GM19324 (cell line): ENCODE measurements at regions not wholly inside any gene's neighbourhood (a gene's known extent, or its start where the extent isn't known, plus 50 kb on each side); places are given as distances from the start of the nearest gene placed in this dataset.

Source experiments
- ATAC-seq: cut with Tn5 transposase; IDR thresholded peaks from one replicate; pipeline ENCODE4 v1.9.1; 2021; ENCODE audit warnings: mild to moderate bottlenecking, moderate library complexity; ENCODE audit not compliant: unreplicated experiment, low FRiP score

DNA sequence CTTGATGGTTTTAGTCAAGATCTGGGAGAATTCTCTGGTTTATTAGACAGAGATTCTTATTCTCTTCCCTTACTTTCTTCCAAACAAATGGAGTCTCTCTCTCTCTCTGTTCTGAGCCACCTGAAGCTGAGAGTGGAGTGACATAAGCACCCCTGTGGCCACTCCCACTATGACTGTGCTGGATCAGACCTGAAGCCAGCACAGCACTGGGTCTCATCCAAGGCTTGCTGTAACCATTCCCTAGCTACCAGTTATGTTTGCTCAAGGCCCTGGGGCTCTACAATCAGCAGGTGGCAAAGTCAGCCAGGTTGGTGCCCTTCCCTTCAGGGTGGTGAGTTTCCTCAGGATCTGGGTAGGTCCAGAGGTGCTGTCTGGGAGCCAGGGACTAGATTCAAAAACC lies 568.5 kb downstream of the AACS start:
- no peak for ATAC-seq

DNA sequence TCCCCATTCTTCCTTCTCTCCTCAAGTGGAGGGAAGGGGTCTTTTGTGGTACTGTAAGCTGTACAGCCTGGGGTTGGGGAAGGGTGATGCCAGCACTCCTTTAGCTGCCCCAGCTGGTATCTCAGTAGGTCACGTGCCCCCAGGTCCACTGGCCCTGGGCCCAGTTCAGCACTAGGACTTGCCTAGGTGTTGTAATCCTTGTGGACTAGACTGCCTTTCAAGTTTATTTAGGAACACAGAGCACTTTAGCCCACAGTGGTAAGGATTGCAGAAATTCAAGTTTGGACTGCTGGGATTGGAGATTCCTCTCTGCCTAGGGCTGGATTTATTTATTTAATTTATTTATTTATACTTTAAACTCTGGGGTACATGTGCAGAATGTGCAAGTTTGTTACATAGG lies 569.6 kb downstream of the AACS start:
- no peak for ATAC-seq

DNA sequence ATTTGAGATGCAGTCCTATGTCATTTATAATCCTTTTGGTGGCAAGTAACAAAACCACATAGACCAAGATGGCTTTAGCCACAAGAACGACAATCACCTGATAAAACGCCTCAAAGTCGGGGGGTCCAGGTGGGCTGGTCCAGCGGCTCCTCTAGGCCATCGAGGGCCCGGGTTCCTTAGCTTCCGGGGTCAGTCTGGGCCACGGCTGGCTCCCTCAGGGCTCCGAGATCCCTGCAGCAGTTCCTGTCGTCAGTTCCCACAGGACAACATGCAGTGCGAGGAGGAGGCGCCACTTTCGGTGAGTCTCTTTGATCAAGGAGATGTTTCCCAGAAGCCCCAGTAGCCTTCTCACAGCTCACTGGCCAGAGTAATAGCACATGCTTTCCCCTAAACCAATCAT lies 574.6 kb downstream of the AACS start:
- no peak for ATAC-seq

DNA sequence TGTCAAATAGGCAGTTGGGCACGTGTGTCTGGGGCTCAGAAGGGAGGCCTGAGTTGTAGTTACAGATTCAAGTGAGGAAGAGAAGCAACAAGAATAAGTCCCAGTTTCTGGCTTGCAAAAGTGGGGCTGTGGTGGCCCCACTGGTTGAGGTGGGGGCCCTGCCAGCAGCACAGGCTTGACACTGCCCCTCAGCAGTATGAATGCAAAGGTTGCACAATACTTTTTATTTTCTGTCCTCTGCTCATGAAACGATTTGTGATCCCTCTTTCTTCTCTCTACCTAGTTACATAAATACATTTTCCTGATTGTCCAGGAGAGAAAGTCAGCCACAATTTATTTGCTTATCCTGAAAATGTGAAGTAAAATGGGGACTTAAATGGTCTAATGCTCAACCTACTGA lies 577.8 kb downstream of the AACS start:
- no peak for ATAC-seq

DNA sequence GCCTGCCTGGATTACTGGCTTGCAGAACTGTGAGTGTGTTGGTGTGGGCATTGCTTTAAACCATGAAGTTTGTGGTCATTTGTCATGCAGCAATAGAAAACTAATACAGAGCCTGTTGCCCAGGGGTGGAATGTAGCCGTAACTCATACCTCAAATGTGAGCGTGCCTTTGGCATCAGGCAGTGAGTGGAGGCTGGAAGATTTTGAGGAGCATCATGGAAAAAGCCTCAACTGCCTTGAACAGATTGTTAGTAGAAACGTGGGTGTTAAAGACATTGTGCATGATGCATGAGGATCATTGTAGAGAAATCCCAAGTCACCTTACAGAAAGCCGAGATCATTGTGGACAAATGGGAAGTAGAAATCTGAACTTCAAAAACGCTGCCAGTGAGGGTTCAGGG lies 580.5 kb downstream of the AACS start:
- ATAC-seq: no peak

DNA sequence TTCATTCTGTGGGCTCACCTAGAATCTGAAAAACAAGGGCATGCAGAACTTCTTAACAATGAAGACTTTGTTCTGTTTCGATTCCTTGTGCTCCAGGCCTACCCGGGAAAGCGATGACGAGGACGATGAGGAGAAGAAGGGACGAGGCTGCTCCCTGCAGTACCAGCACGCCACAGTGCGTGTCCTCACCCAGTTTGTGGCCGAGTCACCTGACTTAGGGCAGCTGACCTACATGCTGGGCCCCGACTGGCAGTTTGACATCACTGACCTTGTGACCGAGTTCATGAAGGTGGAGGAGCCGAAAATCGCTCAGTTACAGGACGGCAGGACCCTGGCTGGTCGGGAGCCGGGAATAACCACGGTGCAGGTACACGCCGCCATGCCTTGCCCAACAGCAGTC lies 585.4 kb downstream of the AACS start:
- no peak for ATAC-seq

DNA sequence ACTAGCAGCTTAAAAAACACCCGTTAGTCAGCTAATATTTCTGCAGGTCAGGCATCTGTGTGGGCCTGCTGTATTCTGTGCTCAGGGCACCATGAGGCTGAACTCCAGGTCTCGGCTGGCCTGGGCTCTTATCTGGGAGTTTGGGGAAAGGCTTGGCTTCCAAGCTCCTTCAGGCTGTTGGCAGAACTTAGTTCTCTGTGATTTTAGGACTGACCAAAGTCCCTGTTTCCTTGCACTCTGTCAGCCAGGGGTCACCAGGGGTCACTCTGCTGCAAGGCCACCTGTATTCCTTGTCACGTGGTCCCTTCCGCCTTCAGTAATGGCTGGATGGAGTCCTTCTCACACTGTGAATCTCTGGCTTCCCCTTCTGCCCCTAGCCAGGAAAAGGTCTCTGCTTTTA lies 586.4 kb downstream of the AACS start:
- no peak for ATAC-seq

DNA sequence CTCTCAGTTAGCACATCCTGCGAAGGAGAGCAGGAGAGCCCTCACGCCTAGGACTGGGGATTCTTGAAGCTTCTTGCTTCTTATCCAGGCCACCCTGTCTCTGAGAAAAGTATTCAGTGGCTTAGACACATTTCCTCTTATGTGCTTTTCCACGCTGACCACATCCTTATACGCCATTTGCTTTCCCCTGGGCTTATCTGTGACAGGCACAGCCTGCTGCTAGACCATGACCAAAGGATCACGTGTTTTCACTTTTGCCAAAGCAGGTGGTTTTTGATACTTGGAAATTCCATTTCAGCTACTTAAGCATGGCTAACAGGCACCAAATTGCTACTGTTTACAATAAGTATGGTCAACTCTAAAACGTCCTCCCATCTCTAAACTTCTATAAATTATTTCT lies 587.4 kb downstream of the AACS start:
- ATAC-seq: no peak

DNA sequence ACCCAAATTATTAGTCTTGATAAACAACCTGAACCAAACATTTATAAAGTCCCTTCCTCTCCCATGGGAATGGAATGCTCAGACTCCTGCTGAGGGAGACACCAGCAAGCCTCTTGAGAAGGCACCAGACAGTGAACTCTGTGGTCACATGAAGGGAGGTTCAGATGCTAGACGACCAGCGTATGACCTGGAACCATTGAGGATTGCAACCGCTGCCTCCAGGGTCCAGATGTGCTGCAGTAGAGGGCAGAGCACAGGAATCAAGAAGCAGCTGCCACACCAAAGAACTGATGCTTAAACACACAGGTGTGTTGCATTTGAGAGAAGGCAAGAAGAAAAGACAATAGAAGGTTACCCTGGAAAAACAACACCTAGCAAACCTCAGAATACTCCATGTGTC lies 592.4 kb downstream of the AACS start:
- ATAC-seq: no peak

DNA sequence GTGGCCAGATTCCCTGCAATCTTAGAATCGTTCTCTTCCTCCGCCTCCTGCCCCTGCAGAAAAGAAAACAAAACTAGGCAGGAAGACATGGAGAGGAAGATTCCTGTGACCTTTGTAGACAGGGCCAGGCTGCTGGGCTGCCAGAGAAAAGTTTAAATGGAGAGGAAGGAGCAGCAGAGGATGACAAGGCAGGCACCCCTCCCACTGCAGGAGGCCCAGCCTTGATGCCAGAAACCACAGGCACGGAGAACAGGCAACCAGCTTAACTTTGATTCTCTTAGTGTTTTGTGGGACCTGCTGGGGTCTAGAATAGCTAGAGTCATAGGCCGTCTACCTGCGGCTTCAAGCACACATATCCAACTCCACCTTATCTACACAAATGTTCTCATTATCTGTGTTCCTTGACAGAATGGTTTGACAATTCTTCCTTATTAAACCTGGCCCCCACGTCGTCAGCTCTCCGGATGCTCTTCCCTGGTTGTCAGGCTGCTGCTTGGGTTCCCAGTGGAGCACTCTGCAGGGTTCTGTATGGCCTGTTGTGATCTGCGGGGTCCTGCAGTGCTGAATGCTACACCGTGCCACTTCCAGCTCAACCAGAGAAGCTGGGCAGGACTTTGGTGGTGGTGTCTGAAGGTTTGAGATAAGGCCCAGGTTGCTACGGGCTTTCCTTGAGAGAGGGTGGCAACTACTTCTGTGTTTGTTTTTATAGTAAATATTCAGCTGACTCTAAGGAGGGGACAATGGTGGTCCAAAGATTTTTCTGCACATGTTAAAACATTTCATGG lies 609.5 kb downstream of the AACS start:
- no peak for ATAC-seq

DNA sequence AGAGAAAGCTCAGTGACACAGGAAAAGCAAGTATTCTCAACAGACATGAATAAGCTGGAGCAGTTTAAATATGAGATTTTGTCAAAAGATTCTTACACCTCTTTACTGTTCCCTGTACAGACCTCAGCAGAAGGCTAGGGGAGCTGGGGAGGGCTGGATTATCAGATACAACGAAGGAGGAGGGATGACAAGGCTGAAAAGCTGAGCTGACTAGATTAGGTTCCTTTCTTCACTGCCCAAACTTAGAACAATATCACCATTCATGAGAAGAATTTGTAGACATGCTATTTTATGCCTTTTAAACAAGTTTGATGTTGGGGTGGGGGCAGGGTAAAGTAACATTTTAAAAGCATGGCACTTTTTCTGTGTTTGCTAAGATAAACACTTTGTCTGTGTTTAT lies 611.1 kb downstream of the AACS start:
- ATAC-seq: no peak

DNA sequence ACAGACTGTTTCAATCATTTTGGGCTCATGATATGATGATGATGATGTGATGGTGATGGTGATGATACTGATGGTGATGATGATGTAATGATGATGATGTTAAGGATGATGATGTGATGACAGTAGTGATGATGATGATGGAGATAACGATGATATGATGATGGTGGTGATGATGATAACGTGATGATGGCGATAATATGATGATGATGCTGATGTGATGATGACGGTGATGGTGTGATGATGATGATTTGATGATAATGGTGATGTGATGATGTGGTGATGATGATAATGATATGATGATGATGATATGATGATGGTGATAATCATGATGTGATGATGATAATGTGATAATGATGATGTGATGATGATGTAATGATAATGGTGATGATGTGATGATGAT lies 612.6 kb downstream of the AACS start:
- no peak for ATAC-seq

DNA sequence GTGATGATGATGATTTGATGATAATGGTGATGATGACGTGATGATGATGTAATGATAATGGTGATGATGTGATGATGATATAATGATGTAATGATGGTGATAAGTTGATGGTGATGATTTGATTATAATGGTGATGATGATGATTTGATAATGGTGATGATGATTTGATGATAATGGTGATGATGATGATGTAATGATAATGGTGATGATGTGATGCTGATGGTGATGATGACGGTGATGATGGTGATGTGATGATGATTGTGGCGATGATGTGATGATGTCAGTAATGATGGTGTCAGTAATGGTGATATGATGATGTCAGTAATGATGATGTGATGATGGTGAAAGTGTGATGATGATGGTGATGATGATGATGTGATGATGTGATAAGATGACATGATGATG lies 613.4 kb downstream of the AACS start:
- no peak for ATAC-seq

DNA sequence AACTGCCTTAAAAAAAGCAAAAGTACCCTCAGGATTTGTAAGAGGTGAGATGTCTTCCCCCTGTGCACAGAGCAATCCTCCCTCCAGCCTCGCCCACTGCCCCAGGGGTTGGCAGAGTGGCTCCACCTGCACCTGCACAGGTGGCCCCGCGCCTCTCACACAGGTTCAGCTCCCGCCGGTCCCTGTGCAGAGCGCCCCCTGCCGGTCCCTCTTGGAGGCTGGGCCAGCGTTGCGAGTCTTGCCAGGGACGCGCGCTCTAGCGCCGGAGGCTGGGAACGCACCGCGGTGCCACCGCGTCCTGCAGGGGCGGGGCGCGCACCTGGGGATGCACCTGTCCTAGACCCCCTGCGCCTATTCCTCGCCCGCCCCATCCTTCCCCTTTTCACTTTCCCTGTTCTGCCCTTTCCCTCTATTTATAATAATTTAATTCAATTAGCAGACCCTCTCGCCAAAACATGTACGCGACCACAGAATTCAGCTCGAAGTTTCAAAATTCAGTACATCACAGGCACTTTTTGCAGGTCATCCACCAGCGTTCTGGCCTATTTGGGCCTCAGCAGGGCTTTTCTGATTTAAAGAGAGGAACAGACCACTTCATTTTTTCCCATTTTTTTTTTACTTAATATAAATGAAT lies 618.6 kb downstream of the AACS start:
- ATAC-seq: no peak

DNA sequence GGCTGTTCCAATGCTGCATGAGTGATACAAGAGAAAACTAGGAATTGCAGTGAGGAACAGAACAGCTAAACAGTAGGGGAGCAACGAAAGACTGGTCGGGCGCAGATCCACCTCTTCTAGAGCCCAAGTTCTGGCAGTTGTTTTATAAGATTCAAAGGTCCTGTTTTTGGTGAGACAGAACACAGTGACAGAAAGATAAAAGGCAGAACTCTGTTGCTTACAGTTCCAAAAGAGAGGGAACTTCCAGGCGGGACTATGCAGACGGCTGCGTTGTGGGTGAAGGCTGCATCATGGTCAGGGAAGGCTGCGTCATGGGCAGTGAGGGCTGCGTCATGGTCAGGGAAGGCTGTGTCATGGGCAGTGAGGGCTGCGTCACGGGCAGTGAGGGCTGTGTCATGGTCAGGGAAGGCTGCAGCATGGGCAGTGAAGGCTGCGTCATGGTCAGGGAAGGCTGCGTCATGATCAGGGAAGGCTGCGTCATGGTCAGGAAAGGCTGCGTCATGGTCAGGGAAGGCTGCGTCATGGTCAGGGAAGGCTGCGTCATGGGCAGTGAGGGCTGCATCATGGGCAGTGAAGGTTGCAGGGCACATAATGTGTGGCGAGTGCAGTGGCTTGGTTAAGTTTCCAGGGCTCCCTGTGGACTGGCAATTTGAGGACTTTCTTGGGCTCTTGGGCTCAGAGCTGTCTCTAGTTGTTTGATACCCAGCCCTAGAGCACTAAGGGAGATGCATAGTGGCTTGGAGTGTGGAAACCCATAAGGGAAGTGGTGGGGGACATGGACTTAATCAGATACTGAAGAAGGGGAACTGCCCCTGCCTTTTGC lies 619.9 kb downstream of the AACS start:
- no peak for ATAC-seq

DNA sequence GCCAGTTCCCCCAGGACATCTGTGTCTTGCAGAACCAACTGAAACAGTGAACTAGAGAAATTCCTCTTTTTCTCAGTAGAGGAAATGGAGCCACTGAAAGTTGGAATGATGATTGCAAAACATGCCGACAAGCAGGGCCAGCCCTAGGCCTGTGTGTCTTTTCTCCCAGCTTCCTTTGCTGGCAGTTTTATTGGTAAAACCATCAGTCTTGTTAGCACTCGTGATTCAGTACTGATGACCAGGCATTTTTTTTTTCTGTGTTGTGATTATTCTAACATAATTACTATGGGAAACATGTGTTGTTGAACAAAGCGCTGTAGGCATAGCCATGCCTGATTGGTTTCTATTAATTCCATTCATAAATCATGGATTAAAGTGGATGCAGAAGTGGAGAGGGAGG lies 620.7 kb downstream of the AACS start:
- no peak for ATAC-seq

DNA sequence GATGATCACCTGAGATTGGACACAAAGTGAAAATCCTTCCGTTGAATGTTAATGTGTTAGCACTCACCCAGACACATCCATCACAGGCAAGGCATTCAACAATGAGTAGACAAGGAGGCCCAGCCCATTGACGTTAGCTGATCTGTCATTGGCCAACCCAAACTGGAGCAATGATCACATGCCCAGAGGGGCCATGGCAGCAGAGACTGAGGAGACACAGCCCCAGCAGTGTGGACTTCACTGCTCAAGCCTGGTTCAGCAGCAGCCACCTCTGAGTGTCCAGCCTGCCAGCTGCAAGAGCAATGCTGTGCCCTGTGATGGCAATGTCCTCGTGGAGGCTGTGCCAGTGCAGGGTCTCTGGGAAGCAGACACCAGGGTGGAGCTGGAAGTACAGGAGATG lies 622.2 kb downstream of the AACS start:
- no peak for ATAC-seq

DNA sequence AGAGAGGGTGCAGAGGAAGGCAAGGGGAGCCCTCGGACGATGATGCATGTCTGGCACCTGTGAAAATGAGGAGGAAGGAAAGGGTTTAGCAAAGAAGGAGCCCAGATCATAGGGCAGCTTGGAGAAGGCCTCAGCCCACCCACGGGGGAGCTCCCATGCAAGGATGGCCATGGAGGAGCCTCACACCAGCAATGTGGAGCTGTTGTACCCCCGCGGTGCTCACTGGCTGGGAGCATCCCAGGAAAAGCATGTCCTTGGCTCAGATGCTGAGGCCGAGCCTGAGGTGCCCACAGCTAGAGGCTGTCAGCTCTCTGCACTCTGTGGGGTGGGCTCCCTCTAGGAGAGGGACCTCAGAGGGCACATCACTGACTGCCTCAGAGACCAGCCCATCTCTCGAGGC lies 622.6 kb downstream of the AACS start:
- ATAC-seq: no peak

DNA sequence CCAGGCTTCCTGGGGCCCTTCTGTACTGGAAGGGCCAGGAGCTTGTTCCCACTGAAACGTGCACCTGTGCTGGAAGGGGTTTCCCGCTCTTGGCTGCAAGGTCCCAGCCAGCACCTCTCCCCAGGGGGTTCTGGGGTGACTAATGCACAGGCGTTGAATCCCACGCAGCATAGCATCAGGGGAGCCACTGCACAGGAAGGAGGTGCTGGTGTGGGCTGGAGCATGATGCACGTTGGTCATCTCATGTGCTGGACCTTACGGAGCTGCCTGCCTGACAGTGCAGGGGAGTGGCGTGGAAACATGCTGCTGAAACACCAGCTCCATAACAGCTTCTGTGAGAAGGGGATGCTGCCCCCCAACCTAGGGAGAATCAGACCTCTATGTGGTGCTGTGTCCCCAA lies 623.0 kb downstream of the AACS start:
- no peak for ATAC-seq

DNA sequence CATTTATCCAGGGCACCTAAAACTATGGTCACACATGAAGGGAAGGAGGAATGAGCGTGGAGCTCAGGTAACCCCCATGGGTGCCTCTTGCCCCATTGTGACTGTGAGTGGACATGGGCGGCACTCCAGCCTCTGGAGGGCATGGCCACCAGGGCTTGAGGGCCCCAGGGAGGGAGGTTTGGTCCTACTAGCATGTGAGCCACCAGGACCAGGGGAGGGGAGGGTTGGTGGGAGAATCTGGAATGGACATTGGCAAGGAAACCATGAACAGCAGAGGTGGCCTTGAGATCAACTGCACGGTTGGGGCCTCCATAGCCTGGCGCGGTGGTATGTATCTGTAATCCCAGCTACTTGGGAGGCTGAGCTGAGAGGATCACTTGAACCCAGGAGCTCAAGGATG lies 623.6 kb downstream of the AACS start:
- ATAC-seq: no peak

DNA sequence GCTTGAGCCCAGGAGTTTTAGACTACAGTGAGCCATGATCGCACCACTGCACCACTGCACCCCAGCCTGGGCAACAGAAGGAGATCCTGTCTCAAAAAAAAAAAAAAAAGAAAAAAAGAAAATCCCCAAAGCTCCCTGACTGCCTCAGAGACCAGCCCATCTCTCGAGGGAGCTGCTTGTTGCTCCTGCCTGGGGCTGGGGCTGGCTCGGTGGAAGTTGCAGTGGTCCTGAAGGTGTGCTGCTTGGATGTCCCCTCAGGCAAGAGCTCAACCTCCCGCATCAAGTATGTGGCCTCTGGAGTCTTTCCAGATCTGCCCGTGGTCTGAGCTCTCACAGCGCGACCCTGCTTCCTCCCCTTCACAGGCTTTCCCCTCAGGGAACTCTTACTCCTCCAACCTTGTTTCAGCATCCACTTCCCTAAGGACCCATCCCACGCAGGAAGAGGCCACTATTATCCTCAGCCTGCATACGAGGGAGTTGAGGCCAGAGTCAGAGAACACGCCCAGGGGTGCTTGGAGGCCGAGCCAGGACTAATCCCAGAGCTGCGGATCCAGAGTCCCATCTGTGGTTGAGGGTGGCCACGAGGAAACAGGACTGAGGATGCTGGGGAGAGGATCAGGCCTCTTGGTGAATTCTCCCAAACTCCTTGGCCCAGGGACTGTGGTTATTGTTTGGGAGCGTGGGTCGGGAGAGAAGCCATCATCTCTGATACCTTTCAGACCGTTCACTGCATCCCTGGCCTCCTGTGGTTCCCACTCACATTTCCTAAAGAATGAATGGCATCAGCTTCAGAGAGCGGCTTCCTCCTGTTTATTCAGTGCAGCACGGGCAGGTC lies 624.6 kb downstream of the AACS start:
- no peak for ATAC-seq
